GM12874 (cell line): ENCODE measurements at regions not wholly inside any gene's neighbourhood (a gene's known extent, or its start where the extent isn't known, plus 50 kb on each side); places are given as distances from the start of the nearest gene placed in this dataset.

Experiments
- TF ChIP-seq, protein P1 (sequence below): IDR thresholded peaks from 2 replicates; pipeline ENCODE4 v1.5.1; 2011; ENCODE audit warnings: low read depth, mild to moderate bottlenecking, control low read depth, low read length, moderate library complexity; ENCODE audit not compliant: insufficient read depth

- TF ChIP-seq, protein P1, sequence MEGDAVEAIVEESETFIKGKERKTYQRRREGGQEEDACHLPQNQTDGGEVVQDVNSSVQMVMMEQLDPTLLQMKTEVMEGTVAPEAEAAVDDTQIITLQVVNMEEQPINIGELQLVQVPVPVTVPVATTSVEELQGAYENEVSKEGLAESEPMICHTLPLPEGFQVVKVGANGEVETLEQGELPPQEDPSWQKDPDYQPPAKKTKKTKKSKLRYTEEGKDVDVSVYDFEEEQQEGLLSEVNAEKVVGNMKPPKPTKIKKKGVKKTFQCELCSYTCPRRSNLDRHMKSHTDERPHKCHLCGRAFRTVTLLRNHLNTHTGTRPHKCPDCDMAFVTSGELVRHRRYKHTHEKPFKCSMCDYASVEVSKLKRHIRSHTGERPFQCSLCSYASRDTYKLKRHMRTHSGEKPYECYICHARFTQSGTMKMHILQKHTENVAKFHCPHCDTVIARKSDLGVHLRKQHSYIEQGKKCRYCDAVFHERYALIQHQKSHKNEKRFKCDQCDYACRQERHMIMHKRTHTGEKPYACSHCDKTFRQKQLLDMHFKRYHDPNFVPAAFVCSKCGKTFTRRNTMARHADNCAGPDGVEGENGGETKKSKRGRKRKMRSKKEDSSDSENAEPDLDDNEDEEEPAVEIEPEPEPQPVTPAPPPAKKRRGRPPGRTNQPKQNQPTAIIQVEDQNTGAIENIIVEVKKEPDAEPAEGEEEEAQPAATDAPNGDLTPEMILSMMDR = no peak
Measured at GRCh38 chr5:168215646-168216045, 75.8 kb upstream of the WWC1 start.

DNA sequence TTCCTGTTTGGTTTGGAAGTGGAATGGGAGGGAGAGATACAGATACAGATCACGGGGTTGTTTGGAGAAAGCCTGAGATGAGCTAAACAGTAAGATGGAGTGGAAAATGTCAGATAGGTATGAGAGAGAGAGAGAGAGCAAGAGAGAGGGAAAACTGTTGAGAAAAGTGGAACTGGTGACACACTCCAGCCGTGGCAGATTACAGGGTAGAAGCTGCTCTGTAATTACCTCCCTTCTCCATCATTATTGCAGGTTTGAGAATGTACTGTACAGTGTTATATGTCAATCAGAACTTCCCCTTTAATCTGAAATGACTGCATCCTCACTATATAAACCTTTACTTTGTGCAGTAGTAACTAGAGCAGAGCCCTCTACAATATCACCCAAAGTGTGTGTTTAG lies 74.5 kb upstream of the WWC1 start:
- TF ChIP-seq, protein P1 = no peak

DNA sequence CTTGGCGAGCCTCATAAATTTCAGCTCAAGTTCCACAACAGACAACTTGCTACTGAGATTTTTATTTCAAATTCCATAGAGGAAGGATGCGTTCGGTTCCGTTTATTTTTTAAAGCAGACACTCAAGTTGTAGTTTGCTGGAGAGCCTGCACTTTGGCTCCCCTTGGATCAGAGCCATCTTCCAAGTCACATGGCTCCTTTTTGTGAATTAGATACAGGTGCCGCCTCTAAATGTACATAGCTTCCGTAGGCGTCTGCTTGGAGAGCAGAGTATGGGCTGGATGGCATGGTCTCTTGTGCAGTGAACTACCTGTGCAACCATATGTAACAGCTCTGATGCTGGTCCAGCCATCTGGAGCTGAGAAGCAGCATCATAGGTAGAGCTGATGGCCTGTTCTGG lies 73.9 kb upstream of the WWC1 start:
- TF ChIP-seq, protein P1 = no peak

DNA sequence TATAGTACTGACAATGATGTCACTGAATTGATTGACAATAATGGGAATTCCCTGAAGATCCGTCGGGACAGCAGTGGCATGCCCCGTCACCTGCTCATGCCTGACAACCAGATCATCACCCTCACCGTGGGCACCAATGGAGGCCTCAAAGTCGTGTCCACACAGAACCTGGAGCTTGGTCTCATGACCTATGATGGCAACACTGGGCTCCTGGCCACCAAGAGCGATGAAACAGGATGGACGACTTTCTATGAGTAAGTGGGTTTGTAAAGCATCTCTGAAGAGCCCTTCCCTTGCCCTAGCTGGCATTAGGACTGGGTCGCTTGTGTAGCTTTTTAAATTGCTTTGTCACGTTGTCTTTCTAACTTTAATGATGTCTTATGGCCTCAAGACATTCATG lies 72.7 kb upstream of the WWC1 start:
- TF ChIP-seq, protein P1 = no peak

- TF ChIP-seq, protein P1 = peak; percentile 81
Measured at GRCh38 chr5:168219515-168220410, 71.7 kb upstream of the WWC1 start.

GRCh38 chr5:168224085-168224484 lies 67.4 kb upstream of the WWC1 start:
- TF ChIP-seq, protein P1 = no peak

DNA sequence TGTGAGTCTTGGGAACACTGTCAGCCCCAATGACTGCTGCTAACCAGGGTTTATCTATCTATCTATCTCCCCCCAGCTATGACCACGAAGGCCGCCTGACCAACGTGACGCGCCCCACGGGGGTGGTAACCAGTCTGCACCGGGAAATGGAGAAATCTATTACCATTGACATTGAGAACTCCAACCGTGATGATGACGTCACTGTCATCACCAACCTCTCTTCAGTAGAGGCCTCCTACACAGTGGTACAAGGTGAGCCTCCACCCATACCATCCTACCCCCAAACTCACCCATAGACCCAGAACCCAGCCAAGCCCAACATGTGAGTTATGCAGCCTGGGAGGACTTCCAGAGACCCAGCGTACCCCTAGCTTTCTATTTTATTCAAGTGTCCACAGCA lies 65.4 kb upstream of the WWC1 start:
- TF ChIP-seq, protein P1 = no peak
